Upper lobe of right lung (tissue), 1 donor: ENCODE measurements at regions not wholly inside any gene's neighbourhood (a gene's known extent, or its start where the extent isn't known, plus 50 kb on each side); places are given as distances from the start of the nearest gene placed in this dataset.

Experiments used
- ATAC-seq: fragments of 200-7000 bp; cut with Tn5 transposase; one replicate; pipeline ENCODE4 v1.9.1; 2020; ENCODE audit warnings: mild to moderate bottlenecking, moderate library complexity
- DNase-seq: peaks from one replicate; pipeline ENCODE4 v3.0.0-alpha.2; 2020
- H3K27ac ChIP-seq: fragments of 200-600 bp; one replicate; pipeline ENCODE4 v1.8.0; 2022
- H3K27me3 ChIP-seq: fragments of 200-600 bp; one replicate; pipeline ENCODE4 v1.8.0; 2022; ENCODE audit warnings: mild to moderate bottlenecking
- H3K36me3 ChIP-seq: fragments of 200-600 bp; one replicate; pipeline ENCODE4 v1.8.0; 2022
- H3K4me1 ChIP-seq: fragments of 200-600 bp; one replicate; pipeline ENCODE4 v1.8.0; 2022
- H3K4me3 ChIP-seq: fragments of 200-600 bp; one replicate; pipeline ENCODE4 v1.8.0; 2022; ENCODE audit warnings: mild to moderate bottlenecking
- H3K9me3 ChIP-seq: fragments of 200-600 bp; one replicate; pipeline ENCODE4 v1.8.0; 2022
- CTCF ChIP-seq: fragments of 200-600 bp; IDR thresholded peaks from one replicate; pipeline ENCODE4 v1.8.0; 2022; ENCODE audit warnings: antibody characterized with exemption
- intact Hi-C: fragments of 100-400 bp; cut with DNase I; formaldehyde crosslinking; loops from one replicate; pipeline ENCODE4 v1.11.0; 2022
- donor health status: DM: no; HTN: yes; CAD: no; lungs with severe emphysema.

- Histone ChIP-seq H3K27me3 (no peaks in the 10 kb centered on the region), H3K36me3 (no peaks in the 10 kb centered on the region), H3K4me1 (peaks cover 36% of the 10 kb centered on the region), H3K27ac (no peak overlapping the region), H3K4me3 (no peak overlapping the region), H3K9me3 (no peaks in the 10 kb centered on the region)
- TF ChIP-seq CTCF, result no peak
- ATAC-seq, result no peak
- intact Hi-C loops, result no loop called here
- no peak for DNase-seq
These were observed 226.6 kb downstream of the ALDH8A1 start for GRCh38 chr6:134723081-134723871.

- DNase-seq (no peak), ATAC-seq (no peak)
- peak overlapping the region; percentile 20 for H3K27ac ChIP-seq
- H3K4me3 ChIP-seq, result no peak overlapping the region
- no peak for TF ChIP-seq CTCF
- intact Hi-C loops, result no loop called here
- no peaks in the 10 kb centered on the region for H3K9me3 ChIP-seq
- H3K36me3 ChIP-seq, result no peaks in the 10 kb centered on the region
- H3K4me1 ChIP-seq, result peaks cover 36% of the 10 kb centered on the region
- no peaks in the 10 kb centered on the region for H3K27me3 ChIP-seq
These were observed 227.6 kb downstream of the ALDH8A1 start for GRCh38 chr6:134722200-134722870.

- Histone ChIP-seq H3K4me1 (peaks cover 36% of the 10 kb centered on the region), H3K36me3 (no peaks in the 10 kb centered on the region), H3K4me3 (no peak overlapping the region), H3K27me3 (no peaks in the 10 kb centered on the region), H3K27ac (peak overlapping the region; percentile 69), H3K9me3 (no peaks in the 10 kb centered on the region)
- no peak for ATAC-seq
- intact Hi-C loops, result no loop called here
- no peak for TF ChIP-seq CTCF
- no peak for DNase-seq
These were observed 228.9 kb downstream of the ALDH8A1 start for GRCh38 chr6:134721060-134721405.

GRCh38 chr6:134720353-134721059, 229.4 kb downstream of the ALDH8A1 start:
- DNase-seq, result no peak
- peak overlapping the region; percentile 69 for H3K27ac ChIP-seq
- no peak overlapping the region for H3K4me3 ChIP-seq
- peaks cover 36% of the 10 kb centered on the region for H3K4me1 ChIP-seq
- H3K9me3 ChIP-seq, result no peaks in the 10 kb centered on the region
- intact Hi-C loops, result no loop called here
- no peaks in the 10 kb centered on the region for H3K36me3 ChIP-seq
- TF ChIP-seq CTCF, result no peak
- peak; percentile 76 for ATAC-seq
- H3K27me3 ChIP-seq, result no peaks in the 10 kb centered on the region

- H3K36me3 ChIP-seq, result no peaks in the 10 kb centered on the region
- DNase-seq, result no peak
- no peak for TF ChIP-seq CTCF
- peak overlapping the region; percentile 69 for H3K27ac ChIP-seq
- no peaks in the 10 kb centered on the region for H3K27me3 ChIP-seq
- peaks cover 38% of the 10 kb centered on the region for H3K4me1 ChIP-seq
- H3K4me3 ChIP-seq, result no peak overlapping the region
- H3K9me3 ChIP-seq, result no peaks in the 10 kb centered on the region
- ATAC-seq, result no peak
- intact Hi-C loops, result no loop called here
These were observed 230.0 kb downstream of the ALDH8A1 start for GRCh38 chr6:134719911-134720310.
